ENCODE measurements at regions not wholly inside any gene's neighbourhood (a gene's known extent, or its start where the extent isn't known, plus 50 kb on each side); places are given as distances from the start of the nearest gene placed in this dataset.

DNA sequence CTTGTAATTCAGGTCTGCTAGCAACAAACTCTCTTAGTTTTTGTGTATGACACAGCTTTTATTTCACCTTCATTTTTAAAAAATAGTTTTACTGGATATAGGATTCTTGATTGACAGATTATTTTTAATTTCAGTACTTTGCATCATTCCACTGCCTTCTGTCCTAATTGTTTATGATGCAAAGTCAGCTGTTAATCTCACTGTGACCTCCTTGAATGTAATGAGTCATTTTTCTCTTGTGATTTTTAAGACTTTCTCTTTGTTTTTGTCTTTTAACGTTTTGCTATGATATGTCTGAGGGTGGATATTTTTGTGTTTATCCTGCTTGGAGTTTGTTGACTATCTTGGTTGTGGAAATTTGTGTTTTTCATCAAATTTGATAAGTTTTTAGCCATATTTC lies 126.3 kb upstream of the FBXO33 start:
- H3K27ac Mint-ChIP-seq = no peak overlapping the region
- H3K27me3 Mint-ChIP-seq = no peaks in the 10 kb centered on the region
- H3K4me1 Mint-ChIP-seq (ENCODE audit: unreplicated experiment) = no peaks in the 10 kb centered on the region
- DNase-seq (ENCODE audit: extremely low spot score, unreplicated experiment) = no peak
- H3K36me3 Mint-ChIP-seq = no peaks in the 10 kb centered on the region
- TF ChIP-seq, protein P1, sequence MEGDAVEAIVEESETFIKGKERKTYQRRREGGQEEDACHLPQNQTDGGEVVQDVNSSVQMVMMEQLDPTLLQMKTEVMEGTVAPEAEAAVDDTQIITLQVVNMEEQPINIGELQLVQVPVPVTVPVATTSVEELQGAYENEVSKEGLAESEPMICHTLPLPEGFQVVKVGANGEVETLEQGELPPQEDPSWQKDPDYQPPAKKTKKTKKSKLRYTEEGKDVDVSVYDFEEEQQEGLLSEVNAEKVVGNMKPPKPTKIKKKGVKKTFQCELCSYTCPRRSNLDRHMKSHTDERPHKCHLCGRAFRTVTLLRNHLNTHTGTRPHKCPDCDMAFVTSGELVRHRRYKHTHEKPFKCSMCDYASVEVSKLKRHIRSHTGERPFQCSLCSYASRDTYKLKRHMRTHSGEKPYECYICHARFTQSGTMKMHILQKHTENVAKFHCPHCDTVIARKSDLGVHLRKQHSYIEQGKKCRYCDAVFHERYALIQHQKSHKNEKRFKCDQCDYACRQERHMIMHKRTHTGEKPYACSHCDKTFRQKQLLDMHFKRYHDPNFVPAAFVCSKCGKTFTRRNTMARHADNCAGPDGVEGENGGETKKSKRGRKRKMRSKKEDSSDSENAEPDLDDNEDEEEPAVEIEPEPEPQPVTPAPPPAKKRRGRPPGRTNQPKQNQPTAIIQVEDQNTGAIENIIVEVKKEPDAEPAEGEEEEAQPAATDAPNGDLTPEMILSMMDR (conservative IDR thresholded peaks at IDR 0.05) = no peak
- H3K4me3 Mint-ChIP-seq = no peak overlapping the region
- peaks cover 13% of the 10 kb centered on the region for H3K9me3 Mint-ChIP-seq

DNA sequence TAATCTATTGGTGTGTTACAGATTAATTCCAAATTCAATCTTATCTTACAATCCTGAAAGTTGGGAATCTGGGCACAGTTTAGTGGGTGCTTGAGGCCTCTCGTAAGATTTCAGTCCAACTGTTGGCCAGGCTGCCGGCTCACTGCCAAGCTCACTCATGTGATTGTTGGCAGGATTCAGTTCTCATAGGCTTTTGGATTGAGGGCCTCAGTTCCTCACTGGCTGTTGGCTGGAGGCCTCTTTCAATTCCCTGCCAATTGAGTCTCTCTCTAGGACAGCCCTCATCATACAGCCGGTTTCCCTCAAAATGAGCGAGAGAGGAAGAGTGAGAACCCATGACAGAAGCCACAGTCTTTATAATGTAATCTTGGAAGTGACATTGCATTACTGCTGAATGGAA lies 123.5 kb upstream of the FBXO33 start:
- H3K4me1 Mint-ChIP-seq (ENCODE audit: unreplicated experiment) = no peaks in the 10 kb centered on the region
- TF ChIP-seq, protein P1 (conservative IDR thresholded peaks at IDR 0.05) = no peak
- no peak for DNase-seq (ENCODE audit: extremely low spot score, unreplicated experiment)
- peaks cover 13% of the 10 kb centered on the region for H3K9me3 Mint-ChIP-seq
- H3K27ac Mint-ChIP-seq = no peak overlapping the region
- H3K36me3 Mint-ChIP-seq = no peaks in the 10 kb centered on the region
- H3K27me3 Mint-ChIP-seq = no peaks in the 10 kb centered on the region
- no peak overlapping the region for H3K4me3 Mint-ChIP-seq

DNA sequence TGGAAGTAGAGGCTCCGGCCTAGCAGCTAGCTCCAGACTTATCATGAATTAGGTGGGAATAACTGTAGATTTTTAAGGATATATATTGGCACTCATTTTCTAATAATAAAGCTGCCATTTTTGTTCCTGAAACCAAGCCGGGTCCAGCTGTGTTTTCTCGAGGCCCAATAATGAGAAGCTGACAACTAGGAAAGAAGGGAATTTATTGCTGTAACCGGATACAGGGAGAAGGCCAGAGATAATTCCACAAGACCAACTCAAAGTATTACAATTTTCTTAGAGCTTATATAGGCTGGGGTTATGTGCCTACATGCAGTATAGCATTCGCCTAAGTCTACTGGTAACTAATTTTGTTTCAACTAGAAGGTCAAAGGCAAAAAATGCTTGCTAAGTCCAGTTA lies 122.3 kb upstream of the FBXO33 start:
- Mint-ChIP-seq H3K9me3 (peaks cover 8% of the 10 kb centered on the region), H3K36me3 (no peaks in the 10 kb centered on the region), H3K27ac (no peak overlapping the region), H3K27me3 (no peaks in the 10 kb centered on the region), H3K4me3 (no peak overlapping the region), H3K4me1 (ENCODE audit: unreplicated experiment) (no peaks in the 10 kb centered on the region)
- TF ChIP-seq, protein P1 (conservative IDR thresholded peaks at IDR 0.05) = no peak
- no peak for DNase-seq (ENCODE audit: extremely low spot score, unreplicated experiment)

DNA sequence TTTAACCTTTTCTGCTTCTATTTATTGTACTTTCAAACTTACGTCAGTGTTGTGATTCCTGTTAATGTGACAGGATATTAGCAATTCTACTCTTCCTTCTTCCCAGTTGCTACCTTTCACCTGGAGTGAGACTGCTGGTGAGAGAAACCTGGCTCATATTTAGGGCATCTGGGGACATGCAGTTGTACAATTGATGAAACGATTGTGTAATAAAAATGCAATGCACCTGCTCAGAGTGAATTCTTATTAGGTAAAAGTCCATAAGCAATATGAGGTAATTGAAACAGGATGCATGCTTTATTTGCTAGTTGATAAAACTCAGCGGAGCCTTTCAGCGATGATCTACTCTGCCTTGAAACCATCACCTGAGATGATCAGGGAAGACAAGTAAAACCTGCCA lies 116.1 kb upstream of the FBXO33 start:
- H3K27me3 Mint-ChIP-seq = no peaks in the 10 kb centered on the region
- H3K36me3 Mint-ChIP-seq = no peaks in the 10 kb centered on the region
- no peak overlapping the region for H3K4me3 Mint-ChIP-seq
- TF ChIP-seq, protein P1 (conservative IDR thresholded peaks at IDR 0.05) = no peak
- H3K27ac Mint-ChIP-seq = no peak overlapping the region
- H3K9me3 Mint-ChIP-seq = no peaks in the 10 kb centered on the region
- DNase-seq (ENCODE audit: extremely low spot score, unreplicated experiment) = no peak
- no peaks in the 10 kb centered on the region for H3K4me1 Mint-ChIP-seq (ENCODE audit: unreplicated experiment)

DNA sequence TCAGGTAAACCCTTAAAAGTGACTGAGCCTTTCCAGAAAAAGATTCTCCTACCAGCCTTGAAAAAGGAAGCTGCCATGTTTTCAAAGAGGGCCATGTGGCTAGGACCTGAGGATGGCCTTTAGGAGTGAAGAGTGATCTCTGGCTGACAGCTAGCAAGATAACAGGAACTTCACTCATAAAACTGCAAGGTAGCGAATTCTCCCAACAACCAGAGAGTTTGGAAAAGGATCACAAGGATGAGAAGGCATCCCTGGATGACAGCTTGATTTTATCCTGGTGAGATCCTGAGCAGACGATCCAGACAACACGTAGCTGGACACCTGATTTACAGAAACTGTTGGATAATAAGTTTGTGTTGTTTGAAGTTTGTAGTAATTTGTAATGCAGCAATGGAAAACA lies 115.6 kb upstream of the FBXO33 start:
- Mint-ChIP-seq H3K27me3 (no peaks in the 10 kb centered on the region), H3K36me3 (no peaks in the 10 kb centered on the region), H3K27ac (no peak overlapping the region), H3K9me3 (no peaks in the 10 kb centered on the region), H3K4me1 (ENCODE audit: unreplicated experiment) (no peaks in the 10 kb centered on the region), H3K4me3 (no peak overlapping the region)
- no peak for DNase-seq (ENCODE audit: extremely low spot score, unreplicated experiment)
- TF ChIP-seq, protein P1 (conservative IDR thresholded peaks at IDR 0.05) = no peak

DNA sequence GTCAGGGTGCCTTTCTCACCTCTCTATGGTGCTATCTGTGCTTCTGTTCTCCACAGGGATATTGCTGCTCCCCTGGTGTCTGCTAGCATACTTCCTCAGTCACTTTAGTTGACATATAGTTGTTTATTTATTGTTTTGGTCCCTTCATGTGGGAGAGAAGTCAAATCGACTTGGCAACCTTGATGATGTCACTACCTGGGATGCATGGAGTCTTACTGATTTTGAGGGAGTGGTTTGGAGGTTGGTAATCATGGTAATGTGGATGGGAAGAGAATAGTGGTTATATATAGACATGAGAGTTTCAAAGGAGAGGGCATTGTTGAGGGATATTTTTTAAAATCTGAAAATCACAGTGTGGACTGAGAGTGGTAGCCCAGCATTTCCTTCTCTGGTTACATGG lies 73.6 kb upstream of the FBXO33 start:
- Mint-ChIP-seq H3K4me1 (ENCODE audit: unreplicated experiment) (no peaks in the 10 kb centered on the region), H3K27me3 (no peaks in the 10 kb centered on the region), H3K36me3 (no peaks in the 10 kb centered on the region), H3K9me3 (no peaks in the 10 kb centered on the region), H3K4me3 (no peak overlapping the region), H3K27ac (no peak overlapping the region)
- no peak for DNase-seq (ENCODE audit: extremely low spot score, unreplicated experiment)
- TF ChIP-seq, protein P1 (conservative IDR thresholded peaks at IDR 0.05) = no peak

Data from type B pancreatic cell (in vitro differentiated cells).